ENCODE measurements at regions not wholly inside any gene's neighbourhood (a gene's known extent, or its start where the extent isn't known, plus 50 kb on each side); places are given as distances from the start of the nearest gene placed in this dataset.

DNA sequence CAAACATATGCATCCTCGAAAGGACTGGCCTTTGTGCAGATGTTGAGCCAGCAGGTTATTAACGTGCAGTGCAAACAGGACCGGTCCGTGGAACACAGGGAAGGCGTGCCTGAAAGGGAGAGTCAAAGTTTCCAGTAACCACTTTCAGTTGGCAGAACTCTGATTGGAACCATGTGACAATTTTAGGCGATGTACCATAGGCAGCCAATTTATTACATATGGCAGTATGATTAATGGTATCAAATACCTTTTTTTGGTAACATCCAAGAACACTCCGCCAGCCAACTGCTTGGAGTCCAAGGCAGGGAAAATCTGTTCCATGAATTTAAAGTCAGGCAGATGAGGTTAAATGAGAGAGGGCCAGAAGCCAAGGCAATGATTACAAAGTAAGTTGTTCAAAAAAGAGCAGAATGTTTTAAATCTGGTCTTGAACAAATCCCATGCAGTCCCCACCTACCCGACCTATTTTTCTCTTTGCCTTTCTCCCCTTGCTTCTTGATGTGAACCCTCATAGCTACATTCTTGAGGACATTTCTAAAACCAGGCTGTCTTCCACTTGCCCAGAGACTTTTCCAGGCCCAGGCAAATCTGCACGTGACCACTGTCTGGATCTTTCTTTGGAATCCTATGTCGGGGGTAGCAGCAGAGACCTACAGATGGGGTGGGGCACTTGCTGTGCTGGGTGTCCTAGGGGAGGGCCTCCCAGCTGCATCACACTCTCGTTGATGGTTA is 351.7 kb downstream of the HRH4 start:
- TF ChIP-seq, protein P1, sequence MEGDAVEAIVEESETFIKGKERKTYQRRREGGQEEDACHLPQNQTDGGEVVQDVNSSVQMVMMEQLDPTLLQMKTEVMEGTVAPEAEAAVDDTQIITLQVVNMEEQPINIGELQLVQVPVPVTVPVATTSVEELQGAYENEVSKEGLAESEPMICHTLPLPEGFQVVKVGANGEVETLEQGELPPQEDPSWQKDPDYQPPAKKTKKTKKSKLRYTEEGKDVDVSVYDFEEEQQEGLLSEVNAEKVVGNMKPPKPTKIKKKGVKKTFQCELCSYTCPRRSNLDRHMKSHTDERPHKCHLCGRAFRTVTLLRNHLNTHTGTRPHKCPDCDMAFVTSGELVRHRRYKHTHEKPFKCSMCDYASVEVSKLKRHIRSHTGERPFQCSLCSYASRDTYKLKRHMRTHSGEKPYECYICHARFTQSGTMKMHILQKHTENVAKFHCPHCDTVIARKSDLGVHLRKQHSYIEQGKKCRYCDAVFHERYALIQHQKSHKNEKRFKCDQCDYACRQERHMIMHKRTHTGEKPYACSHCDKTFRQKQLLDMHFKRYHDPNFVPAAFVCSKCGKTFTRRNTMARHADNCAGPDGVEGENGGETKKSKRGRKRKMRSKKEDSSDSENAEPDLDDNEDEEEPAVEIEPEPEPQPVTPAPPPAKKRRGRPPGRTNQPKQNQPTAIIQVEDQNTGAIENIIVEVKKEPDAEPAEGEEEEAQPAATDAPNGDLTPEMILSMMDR (IDR thresholded peaks at IDR 0.05), result no peak
- DNase-seq (no peak), FAIRE-seq (no peak), ATAC-seq (no peak)
- H3K4me3 ChIP-seq, result no peak overlapping the region
- 63 to 70% methylated on average over 11 of the region's 11 CpGs for WGBS, 2 donors
- no peaks in the 10 kb centered on the region for H3K4me1 ChIP-seq
- H3K36me3 ChIP-seq, result no peaks in the 10 kb centered on the region
- intact Hi-C loops (cut with DNase I), result no loop called here
- no peak overlapping the region for H3K27ac ChIP-seq
- H3K27me3 ChIP-seq, result no peaks in the 10 kb centered on the region
- no peaks in the 10 kb centered on the region for H3K9me3 ChIP-seq

DNA sequence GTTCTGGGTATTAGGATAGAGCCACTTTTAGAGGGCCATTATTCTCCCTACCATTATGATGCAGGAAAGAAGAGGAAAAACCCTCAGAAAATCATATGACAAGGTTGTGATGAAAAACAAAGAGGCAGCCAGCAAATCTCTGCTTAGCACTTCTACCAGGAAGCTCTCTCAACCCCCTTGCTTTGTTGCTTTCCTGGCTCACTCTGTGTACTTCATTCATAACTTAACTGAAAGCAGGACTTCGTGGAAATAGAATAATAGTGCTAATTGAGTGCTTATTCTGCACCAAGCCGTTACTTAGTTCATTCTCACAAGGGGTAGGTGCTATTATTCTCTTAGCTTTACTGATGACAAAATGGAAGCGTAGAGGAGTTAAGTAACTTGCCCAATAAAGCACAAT is 354.1 kb downstream of the HRH4 start:
- Histone ChIP-seq H3K27me3 (no peaks in the 10 kb centered on the region), H3K9me3 (no peaks in the 10 kb centered on the region), H3K4me1 (no peaks in the 10 kb centered on the region), H3K4me3 (no peak overlapping the region), H3K27ac (no peak overlapping the region), H3K36me3 (no peaks in the 10 kb centered on the region)
- TF ChIP-seq, protein P1 (IDR thresholded peaks at IDR 0.05), result no peak
- intact Hi-C loops (cut with DNase I), result no loop called here
- ATAC-seq (no peak), DNase-seq (no peak), FAIRE-seq (no peak)
- 57 to 66% methylated on average over 3 of the region's 3 CpGs for WGBS, 2 donors

DNA sequence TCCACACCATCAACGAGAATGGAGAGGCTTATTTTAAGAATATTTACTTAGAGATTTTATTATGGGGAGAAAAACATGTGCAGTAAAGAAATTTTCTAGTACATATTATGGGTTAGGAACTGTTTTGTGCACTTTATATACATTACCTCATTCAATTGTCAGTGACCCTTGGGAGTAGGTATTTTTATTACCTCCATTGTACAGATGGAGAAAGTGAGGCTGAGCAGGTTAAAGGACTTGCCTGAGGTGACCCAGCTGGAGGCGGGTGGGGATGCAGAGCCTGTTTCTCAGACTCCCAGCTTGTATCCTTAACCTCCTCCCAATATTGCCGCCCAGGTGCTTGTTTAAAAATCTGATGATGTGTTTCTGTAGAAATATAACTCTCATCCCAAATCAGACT is 356.7 kb downstream of the HRH4 start:
- no peak for FAIRE-seq
- WGBS, 2 donors, result 58 to 76% methylated on average over 3 of the region's 3 CpGs
- H3K9me3 ChIP-seq, result no peaks in the 10 kb centered on the region
- no peaks in the 10 kb centered on the region for H3K36me3 ChIP-seq
- no peak overlapping the region for H3K4me3 ChIP-seq
- intact Hi-C loops (cut with DNase I), result no loop called here
- H3K4me1 ChIP-seq, result no peaks in the 10 kb centered on the region
- DNase-seq, result no peak
- H3K27ac ChIP-seq, result no peak overlapping the region
- TF ChIP-seq, protein P1 (IDR thresholded peaks at IDR 0.05), result no peak
- no peaks in the 10 kb centered on the region for H3K27me3 ChIP-seq
- no peak for ATAC-seq

DNA sequence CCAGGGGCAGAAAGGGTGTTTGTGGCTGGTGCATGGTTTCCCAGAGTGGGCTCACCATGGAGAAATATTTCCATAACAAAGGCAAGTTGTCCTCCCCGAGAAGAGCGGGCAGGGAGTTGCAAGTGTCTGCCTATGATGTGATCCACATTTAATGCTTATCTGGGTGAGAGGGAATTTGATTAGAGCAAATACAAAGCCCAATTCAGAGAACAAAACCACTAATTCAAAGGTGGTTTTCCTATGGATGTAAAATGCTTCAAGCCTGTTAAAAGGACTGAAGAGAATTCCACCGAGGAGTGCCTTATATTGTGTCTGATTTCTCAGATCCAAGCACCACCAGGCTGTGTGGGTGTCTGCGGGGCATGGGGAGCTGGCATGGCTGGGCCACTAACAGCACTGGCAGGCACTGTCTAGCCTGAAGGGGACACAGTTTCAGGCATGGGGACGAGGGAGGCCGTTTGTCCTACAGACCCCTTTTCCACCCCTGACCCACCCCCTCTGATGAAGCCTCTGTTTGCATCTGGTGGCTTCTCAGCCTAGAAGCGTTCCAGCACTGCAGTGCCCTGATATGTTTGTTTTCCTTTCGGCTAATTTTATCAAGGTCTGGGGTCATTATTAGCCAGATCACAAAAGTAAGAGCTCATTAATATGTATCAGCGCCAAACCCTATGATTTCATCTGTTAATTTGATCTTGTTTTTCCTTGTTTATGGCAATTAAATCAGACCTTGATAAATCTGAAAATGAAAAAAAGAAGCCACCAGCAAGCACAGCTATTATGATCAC is 357.3 kb downstream of the HRH4 start:
- TF ChIP-seq, protein P1 (IDR thresholded peaks at IDR 0.05), result no peak
- no peaks in the 10 kb centered on the region for H3K4me1 ChIP-seq
- 21 to 24% methylated on average over 9 of the region's 9 CpGs for WGBS, 2 donors
- H3K36me3 ChIP-seq, result no peaks in the 10 kb centered on the region
- no peaks in the 10 kb centered on the region for H3K9me3 ChIP-seq
- no peak overlapping the region for H3K27ac ChIP-seq
- ATAC-seq, result no peak
- no peak overlapping the region for H3K4me3 ChIP-seq
- FAIRE-seq, result no peak
- no peak for DNase-seq
- H3K27me3 ChIP-seq, result no peaks in the 10 kb centered on the region
- intact Hi-C loops (cut with DNase I), result no loop called here

DNA sequence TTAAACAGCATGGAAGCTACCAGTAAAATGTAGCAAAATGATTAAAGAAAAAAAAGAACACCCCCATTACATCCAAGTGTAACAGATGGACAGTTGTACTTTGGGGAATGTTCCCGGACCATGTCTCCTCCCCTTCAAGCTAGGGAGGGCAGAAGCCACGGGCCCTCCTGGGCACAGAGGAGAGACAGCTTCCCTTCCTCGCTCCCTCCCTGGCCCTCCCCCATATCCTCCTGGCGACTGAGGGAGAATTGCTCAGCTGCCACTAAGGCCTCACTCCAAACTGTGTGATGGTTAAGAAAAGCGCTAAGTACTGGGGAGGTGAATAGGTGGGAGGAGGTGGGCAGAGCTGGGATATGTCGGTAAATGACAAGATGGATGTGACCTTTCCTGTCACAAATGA is 358.0 kb downstream of the HRH4 start:
- Histone ChIP-seq H3K4me1 (no peaks in the 10 kb centered on the region), H3K36me3 (no peaks in the 10 kb centered on the region), H3K9me3 (no peaks in the 10 kb centered on the region), H3K4me3 (no peak overlapping the region), H3K27me3 (no peaks in the 10 kb centered on the region), H3K27ac (no peak overlapping the region)
- FAIRE-seq (no peak), DNase-seq (no peak), ATAC-seq (no peak)
- WGBS, 2 donors, result 29 to 40% methylated on average over 6 of the region's 6 CpGs
- TF ChIP-seq, protein P1 (IDR thresholded peaks at IDR 0.05), result no peak
- intact Hi-C loops (cut with DNase I), result no loop called here
